Activated naive CD4-positive, alpha-beta T cell treated with anti-CD3 and anti-CD28 coated beads for 36 hours (primary cell): ENCODE measurements at regions not wholly inside any gene's neighbourhood (a gene's known extent, or its start where the extent isn't known, plus 50 kb on each side); places are given as distances from the start of the nearest gene placed in this dataset.
"Not testable (repeated sequence)": the region's sequence is repeated elsewhere in the genome, so short reads cannot be mapped to it uniquely, and the experiment has no call there.

ENCODE experiments used
- CTCF ChIA-PET: fragments of 350-600 bp; sonication (Branson Sonifier 250); formaldehyde crosslinking; loops from one replicate; lab custom pipeline; 2021; ENCODE audit warnings: antibody characterized with exemption; lab: Charles Lee
- DNase-seq: peaks from one replicate; pipeline ENCODE4 v3.0.0-alpha.2; 2020
- H3K27ac Mint-ChIP-seq: one replicate; pipeline ENCODE4 v1.8.0; 2021; ENCODE audit warnings: mild to moderate bottlenecking, mixed read lengths
- H3K27me3 Mint-ChIP-seq: one replicate; pipeline ENCODE4 v1.8.0; 2021; ENCODE audit warnings: low read depth, mixed read lengths
- H3K36me3 Mint-ChIP-seq: one replicate; pipeline ENCODE4 v1.8.0; 2021; ENCODE audit warnings: low read depth, mixed read lengths
- H3K4me1 Mint-ChIP-seq: one replicate; pipeline ENCODE4 v1.8.0; 2021; ENCODE audit warnings: low read depth, mixed read lengths
- H3K4me3 Mint-ChIP-seq: one replicate; pipeline ENCODE4 v1.8.0; 2021; ENCODE audit warnings: mild to moderate bottlenecking, moderate library complexity, mixed read lengths
- H3K9me3 Mint-ChIP-seq: one replicate; pipeline ENCODE4 v1.8.0; 2021; ENCODE audit warnings: mixed read lengths
- intact Hi-C: fragments of 100-400 bp; cut with micrococcal nuclease; formaldehyde crosslinking; loops from one replicate; pipeline ENCODE4 v1.15.1; 2023

DNA sequence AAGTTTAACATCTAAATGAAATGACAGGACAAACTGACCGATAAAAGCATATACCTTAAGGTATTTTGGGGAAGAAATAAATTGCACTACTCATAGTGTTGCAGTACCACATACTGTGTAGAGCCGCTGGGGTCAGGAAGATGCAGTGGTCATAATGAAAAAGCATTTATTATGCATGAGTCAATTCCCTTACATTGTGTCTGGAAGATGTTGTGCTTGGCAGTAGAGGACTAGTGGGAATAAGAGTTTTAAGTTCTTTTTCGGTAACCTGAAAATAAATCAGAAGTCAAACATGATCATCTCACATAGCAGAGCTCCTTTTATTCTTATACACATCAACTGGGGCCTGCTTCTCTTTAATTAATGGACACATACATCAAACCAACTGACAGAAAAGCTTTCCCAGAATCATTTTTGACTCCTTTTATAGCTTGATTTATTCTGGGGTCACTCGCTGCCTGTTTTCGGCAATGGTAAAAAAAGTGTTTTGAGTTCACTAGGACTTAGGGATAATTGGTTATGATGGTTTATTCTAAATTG lies 262.5 kb upstream of the CHD1 start:
- peaks cover 7% of the 10 kb centered on the region for H3K27me3 Mint-ChIP-seq

DNA sequence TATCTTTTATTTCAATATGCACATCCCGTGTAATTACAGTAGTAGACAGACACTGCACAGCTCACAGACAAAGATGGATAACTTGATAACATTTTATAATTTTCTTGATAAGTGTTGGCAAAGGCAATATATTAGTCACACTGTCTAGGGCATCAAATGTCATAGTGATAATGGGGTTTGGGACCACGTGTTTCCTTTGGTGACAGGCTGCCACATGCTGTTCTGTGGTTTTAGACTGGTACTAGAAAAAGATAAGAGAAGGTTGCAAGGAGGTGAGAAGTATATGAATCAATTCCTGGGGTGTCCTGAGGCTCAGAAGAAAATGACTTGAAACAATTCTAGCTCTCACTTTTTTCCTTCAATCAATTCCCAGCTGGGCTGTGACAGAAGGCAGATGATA lies 258.8 kb upstream of the CHD1 start:
- intact Hi-C loops, result no loop called here
- Mint-ChIP-seq H3K4me1 (no peaks in the 10 kb centered on the region), H3K9me3 (no peaks in the 10 kb centered on the region), H3K27ac (no peak overlapping the region), H3K36me3 (no peaks in the 10 kb centered on the region), H3K27me3 (peaks cover 7% of the 10 kb centered on the region), H3K4me3 (no peak overlapping the region)
- CTCF ChIA-PET, result no interaction called here
- DNase-seq, result no peak

More for the DNA sequence above, 262.5 kb upstream of the CHD1 start:
- H3K36me3 Mint-ChIP-seq, result no peaks in the 10 kb centered on the region
- no peak overlapping the region for H3K27ac Mint-ChIP-seq
- no peak overlapping the region for H3K4me3 Mint-ChIP-seq
- no peaks in the 10 kb centered on the region for H3K9me3 Mint-ChIP-seq
- no peak for DNase-seq
- CTCF ChIA-PET, result interaction anchor here (0.6 kb wide), 1 partner anchor 1736 kb away, joined by 4 read pairs; no protein-coding TSS in a partner anchor
- no peaks in the 10 kb centered on the region for H3K4me1 Mint-ChIP-seq
- intact Hi-C loops, result no loop called here

DNA sequence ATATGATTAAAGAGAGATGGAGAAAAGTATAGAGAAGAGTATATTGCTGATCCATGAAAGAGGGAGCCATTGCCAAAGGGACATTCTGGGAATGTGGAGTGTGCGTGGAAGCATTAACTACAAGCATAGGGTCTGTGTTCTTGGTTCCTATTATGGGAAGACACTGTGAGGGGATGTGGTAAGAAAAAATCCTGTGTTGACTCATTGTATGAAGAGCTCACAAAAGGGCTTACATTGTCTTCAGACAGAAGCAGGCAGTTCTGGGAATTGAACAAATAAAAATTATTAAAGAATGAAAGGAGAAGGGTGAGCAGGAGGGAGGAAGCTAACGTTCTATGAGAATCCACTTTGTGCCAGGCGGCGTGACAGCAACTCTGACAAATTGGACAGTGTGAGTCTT lies 250.4 kb upstream of the CHD1 start:
- no peaks in the 10 kb centered on the region for H3K27me3 Mint-ChIP-seq
- H3K27ac Mint-ChIP-seq, result no peak overlapping the region
- H3K4me3 Mint-ChIP-seq, result no peak overlapping the region
- CTCF ChIA-PET, result interaction anchor here (0.6 kb wide), 1 partner anchor 373 kb away, joined by 3 read pairs; no protein-coding TSS in a partner anchor
- intact Hi-C loops, result no loop called here
- H3K9me3 Mint-ChIP-seq, result no peaks in the 10 kb centered on the region
- no peak for DNase-seq
- H3K36me3 Mint-ChIP-seq, result no peaks in the 10 kb centered on the region
- no peaks in the 10 kb centered on the region for H3K4me1 Mint-ChIP-seq

- no peak for DNase-seq
- no peak overlapping the region for H3K4me3 Mint-ChIP-seq
- intact Hi-C loops, result no loop called here
- no peak overlapping the region for H3K27ac Mint-ChIP-seq
- no peaks in the 10 kb centered on the region for H3K27me3 Mint-ChIP-seq
- no peaks in the 10 kb centered on the region for H3K4me1 Mint-ChIP-seq
- no peaks in the 10 kb centered on the region for H3K9me3 Mint-ChIP-seq
- CTCF ChIA-PET, result interaction anchor here (0.8 kb wide), 1 partner anchor 17 kb away, joined by 3 read pairs; no protein-coding TSS in a partner anchor
- H3K36me3 Mint-ChIP-seq, result no peaks in the 10 kb centered on the region
Observed at GRCh38 chr5:99177796-99178195, 249.0 kb upstream of the CHD1 start.

GRCh38 chr5:99176186-99176585 lies 247.4 kb upstream of the CHD1 start:
- Mint-ChIP-seq H3K9me3 (no peaks in the 10 kb centered on the region), H3K4me1 (no peaks in the 10 kb centered on the region), H3K27ac (no peak overlapping the region), H3K27me3 (no peaks in the 10 kb centered on the region), H3K4me3 (no peak overlapping the region), H3K36me3 (no peaks in the 10 kb centered on the region)
- intact Hi-C loops, result no loop called here
- no peak for DNase-seq
- CTCF ChIA-PET, result no interaction called here

DNA sequence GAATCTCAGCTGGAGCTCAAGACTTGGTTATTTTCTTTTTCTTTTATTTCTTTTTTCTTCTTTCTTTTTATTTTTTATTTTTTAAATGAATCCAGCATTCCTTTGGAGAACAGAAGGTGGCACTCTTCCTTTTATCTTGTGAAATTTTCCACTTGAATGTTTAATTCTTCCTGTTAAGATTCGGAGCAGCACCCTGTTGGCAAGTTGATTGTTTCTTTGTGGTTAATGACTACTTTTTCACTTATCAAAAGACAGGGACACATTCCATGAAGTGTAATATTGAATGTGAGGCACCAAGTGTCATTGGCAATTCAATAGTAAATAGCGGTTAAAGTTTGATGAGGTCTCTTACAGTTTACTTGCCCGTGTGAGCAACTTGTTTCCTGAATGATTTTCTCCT lies 240.5 kb upstream of the CHD1 start:
- intact Hi-C loops, result no loop called here
- no peaks in the 10 kb centered on the region for H3K36me3 Mint-ChIP-seq
- H3K27ac Mint-ChIP-seq, result no peak overlapping the region
- CTCF ChIA-PET, result no interaction called here
- no peak overlapping the region for H3K4me3 Mint-ChIP-seq
- DNase-seq, result no peak
- peaks cover 2% of the 10 kb centered on the region for H3K9me3 Mint-ChIP-seq
- no peaks in the 10 kb centered on the region for H3K4me1 Mint-ChIP-seq
- no peaks in the 10 kb centered on the region for H3K27me3 Mint-ChIP-seq

DNA sequence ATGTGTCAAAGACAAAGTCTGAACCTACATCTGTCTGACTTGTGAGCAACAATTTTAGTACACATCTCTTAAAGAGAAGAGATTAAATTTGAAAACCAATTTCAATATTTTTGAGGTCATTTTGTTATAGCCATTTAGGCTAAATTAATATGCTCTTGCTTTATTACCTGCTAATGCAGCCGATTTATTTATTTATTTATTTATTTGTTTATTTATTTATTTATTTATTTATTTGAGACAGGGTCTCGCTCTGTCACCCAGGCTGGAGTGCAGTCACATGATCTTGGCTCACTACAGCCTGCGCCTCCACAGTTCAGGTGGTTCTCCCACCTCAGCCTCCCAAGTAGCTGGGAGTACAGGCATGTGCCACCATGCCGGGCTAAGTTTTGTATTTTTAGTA lies 232.7 kb upstream of the CHD1 start:
- H3K9me3 Mint-ChIP-seq, H3K4me1 Mint-ChIP-seq, CTCF ChIA-PET, H3K27ac Mint-ChIP-seq, H3K36me3 Mint-ChIP-seq, H3K4me3 Mint-ChIP-seq, H3K27me3 Mint-ChIP-seq, DNase-seq, intact Hi-C loops: not testable (repeated sequence)

- H3K27ac Mint-ChIP-seq, result no peak overlapping the region
- CTCF ChIA-PET, result no interaction called here
- H3K36me3 Mint-ChIP-seq, result no peaks in the 10 kb centered on the region
- H3K9me3 Mint-ChIP-seq, result no peaks in the 10 kb centered on the region
- peaks cover 2% of the 10 kb centered on the region for H3K27me3 Mint-ChIP-seq
- no peak overlapping the region for H3K4me3 Mint-ChIP-seq
- DNase-seq, result no peak
- H3K4me1 Mint-ChIP-seq, result no peaks in the 10 kb centered on the region
- intact Hi-C loops, result no loop called here
Observed at GRCh38 chr5:99156688-99157087, 227.9 kb upstream of the CHD1 start.

- CTCF ChIA-PET, H3K9me3 Mint-ChIP-seq, H3K4me1 Mint-ChIP-seq, H3K27ac Mint-ChIP-seq, DNase-seq, H3K36me3 Mint-ChIP-seq, intact Hi-C loops, H3K27me3 Mint-ChIP-seq, H3K4me3 Mint-ChIP-seq: not testable (repeated sequence)
Observed at GRCh38 chr5:99143283-99143795, 214.5 kb upstream of the CHD1 start.

DNA sequence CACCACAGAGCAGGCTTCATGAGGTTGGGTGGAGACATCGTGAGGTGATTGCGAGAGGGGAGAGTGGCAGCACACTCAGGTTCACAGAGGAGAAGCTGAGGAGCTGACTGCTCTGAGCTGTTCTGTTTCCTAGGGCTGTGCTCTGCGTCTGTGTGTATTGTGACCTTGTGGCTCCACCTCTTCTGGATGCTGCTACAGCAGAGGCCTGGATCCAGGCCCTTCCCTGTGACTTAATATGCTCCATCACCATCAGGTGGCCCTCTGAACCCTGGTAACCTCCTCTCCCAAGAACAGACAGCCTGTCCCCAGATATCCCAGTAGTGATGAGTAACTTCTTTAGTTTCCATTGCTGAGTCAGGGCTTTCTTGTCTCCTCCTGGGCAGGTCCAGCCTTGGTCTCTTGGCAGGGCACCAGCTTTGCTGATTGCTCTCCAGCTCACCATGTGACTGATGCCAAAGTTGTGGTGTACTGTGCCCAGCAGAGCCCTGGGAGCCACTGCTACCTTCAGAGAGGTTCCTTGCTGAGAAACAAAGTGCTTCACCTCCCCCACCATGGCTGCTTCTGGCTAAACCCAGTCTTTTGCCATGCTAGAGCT lies 212.8 kb upstream of the CHD1 start:
- Mint-ChIP-seq H3K4me3 (no peak overlapping the region), H3K27ac (no peak overlapping the region), H3K4me1 (no peaks in the 10 kb centered on the region), H3K36me3 (no peaks in the 10 kb centered on the region), H3K9me3 (peaks cover 8% of the 10 kb centered on the region), H3K27me3 (peaks cover 5% of the 10 kb centered on the region)
- intact Hi-C loops, result no loop called here
- CTCF ChIA-PET, result no interaction called here
- no peak for DNase-seq

DNA sequence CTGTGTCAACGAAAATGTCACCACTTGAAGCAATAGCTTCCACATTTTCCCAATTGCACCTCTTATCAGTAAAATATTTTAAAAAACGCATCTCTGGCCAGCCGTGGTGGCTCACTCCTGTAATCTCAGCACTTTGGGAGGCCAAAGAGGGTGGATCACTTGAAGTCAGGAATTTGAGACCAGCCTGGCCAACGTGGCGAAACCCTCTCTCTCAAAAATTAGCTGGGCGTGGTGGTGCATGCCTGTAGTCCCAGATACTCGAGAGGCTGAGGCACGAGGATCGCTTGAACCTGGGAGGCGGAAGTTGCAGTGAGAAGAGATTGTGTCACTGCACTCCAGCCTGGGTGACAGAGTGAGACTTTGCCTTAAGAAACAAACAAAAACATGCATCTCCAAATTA lies 210.1 kb upstream of the CHD1 start:
- intact Hi-C loops, result no loop called here
- Mint-ChIP-seq H3K4me3 (no peak overlapping the region), H3K36me3 (no peaks in the 10 kb centered on the region), H3K27me3 (no peaks in the 10 kb centered on the region), H3K9me3 (peaks cover 8% of the 10 kb centered on the region), H3K4me1 (no peaks in the 10 kb centered on the region), H3K27ac (no peak overlapping the region)
- CTCF ChIA-PET, result no interaction called here
- DNase-seq, result no peak

DNA sequence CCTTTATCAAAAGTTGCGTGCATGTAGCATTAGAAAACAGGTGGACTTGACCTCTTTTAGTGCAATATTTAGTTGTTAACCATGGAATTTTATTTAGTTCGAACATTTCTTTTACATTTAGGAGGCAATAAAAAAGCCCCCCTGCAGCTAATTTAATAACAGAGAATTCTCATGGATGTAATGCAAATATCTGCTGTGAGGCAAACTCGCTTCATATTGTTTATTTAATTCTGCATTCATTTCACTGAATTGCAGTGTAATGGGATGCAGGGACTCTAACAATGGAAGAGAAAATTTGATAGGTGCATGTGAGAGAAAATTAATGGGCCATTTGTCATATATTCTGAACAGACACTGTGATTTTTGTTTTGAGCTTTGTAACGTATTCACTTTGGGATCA lies 205.1 kb upstream of the CHD1 start:
- Mint-ChIP-seq H3K4me1 (no peaks in the 10 kb centered on the region), H3K36me3 (no peaks in the 10 kb centered on the region), H3K27me3 (no peaks in the 10 kb centered on the region), H3K4me3 (no peak overlapping the region), H3K27ac (no peak overlapping the region), H3K9me3 (no peaks in the 10 kb centered on the region)
- intact Hi-C loops, result no loop called here
- CTCF ChIA-PET, result no interaction called here
- DNase-seq, result no peak

GRCh38 chr5:99129768-99130501 lies 201.1 kb upstream of the CHD1 start:
- CTCF ChIA-PET, result no interaction called here
- no peak for DNase-seq
- Mint-ChIP-seq H3K27ac (no peak overlapping the region), H3K4me1 (no peaks in the 10 kb centered on the region), H3K4me3 (no peak overlapping the region), H3K27me3 (no peaks in the 10 kb centered on the region), H3K36me3 (no peaks in the 10 kb centered on the region), H3K9me3 (no peaks in the 10 kb centered on the region)
- intact Hi-C loops, result no loop called here
